Adrenal gland (tissue), 5 donors: ENCODE measurements at regions not wholly inside any gene's neighbourhood (a gene's known extent, or its start where the extent isn't known, plus 50 kb on each side); places are given as distances from the start of the nearest gene placed in this dataset.

ENCODE experiments used
- CTCF ChIP-seq, 6 experiments: fragments of 450-650 bp in 4 of 6; fragments of 200-600 bp in 2 of 6; sonication (generic) in 1 of 6; IDR thresholded peaks; 1 replicate in 5 of 6; 2 replicates in 1 of 6; pipeline versions ENCODE4 v1.5.1 to v1.8.0; 2016 to 2021; ENCODE audit warnings: antibody characterized with exemption in 6 of 6, mild to moderate bottlenecking in 2 of 6, moderate library complexity in 1 of 6
- POLR2A ChIP-seq, 2 donors: fragments of 450-650 bp; IDR thresholded peaks; one replicate each; pipeline ENCODE4 v1.6.1; 2017; ENCODE audit warnings: antibody characterized with exemption in 2 of 2, mild to moderate bottlenecking in 2 of 2, moderate library complexity in 1 of 2
- donor health status: DM: no; HTN: no; CAD: no.

- no peak for TF ChIP-seq CTCF (IDR thresholded peaks at IDR 0.05)
- TF ChIP-seq POLR2A (IDR thresholded peaks at IDR 0.05) = no peak
Measured at GRCh38 chr1:235017719-235018118, 110.9 kb downstream of the TOMM20 start.
